Fibroblast of villous mesenchyme (primary cell): ENCODE measurements at regions not wholly inside any gene's neighbourhood (a gene's known extent, or its start where the extent isn't known, plus 50 kb on each side); places are given as distances from the start of the nearest gene placed in this dataset.
"Not testable (repeated sequence)": the region's sequence is repeated elsewhere in the genome, so short reads cannot be mapped to it uniquely, and the experiment has no call there.

Experiments used
- DNase-seq: peaks from one replicate; pipeline ENCODE4 v3.0.0-alpha.2; 2010; ENCODE audit warnings: low read depth
- H3K4me3 ChIP-seq: 2 replicates; pipeline ENCODE4 v1.5.1; 2011; ENCODE audit warnings: low read depth, mild to moderate bottlenecking, low read length
- TF ChIP-seq, protein P1 (sequence below): IDR thresholded peaks from 2 replicates; pipeline ENCODE4 v1.5.1; 2012; ENCODE audit warnings: low read depth, mild to moderate bottlenecking, low read length; ENCODE audit not compliant: insufficient read depth

DNA sequence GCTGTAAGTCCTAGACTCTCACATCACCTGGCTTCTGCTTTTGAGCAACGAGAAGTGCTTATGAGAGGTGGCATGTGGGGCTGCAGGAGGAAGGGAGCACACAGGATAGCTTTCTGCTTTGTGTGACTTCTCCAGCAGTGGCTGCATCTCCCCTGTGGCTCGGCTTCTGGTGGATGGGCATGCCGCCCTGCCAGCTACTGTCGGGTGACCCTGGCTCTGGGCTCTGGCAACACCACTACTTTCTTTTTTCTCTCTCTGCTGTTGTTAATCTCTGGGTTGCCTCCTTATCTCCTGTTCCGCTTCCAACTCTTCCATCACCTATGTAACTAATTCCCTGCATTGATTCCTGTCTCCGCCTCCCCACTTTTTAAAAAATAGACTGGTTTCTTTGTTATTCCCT is 209.1 kb upstream of the DAAM1 start:
- TF ChIP-seq, protein P1, sequence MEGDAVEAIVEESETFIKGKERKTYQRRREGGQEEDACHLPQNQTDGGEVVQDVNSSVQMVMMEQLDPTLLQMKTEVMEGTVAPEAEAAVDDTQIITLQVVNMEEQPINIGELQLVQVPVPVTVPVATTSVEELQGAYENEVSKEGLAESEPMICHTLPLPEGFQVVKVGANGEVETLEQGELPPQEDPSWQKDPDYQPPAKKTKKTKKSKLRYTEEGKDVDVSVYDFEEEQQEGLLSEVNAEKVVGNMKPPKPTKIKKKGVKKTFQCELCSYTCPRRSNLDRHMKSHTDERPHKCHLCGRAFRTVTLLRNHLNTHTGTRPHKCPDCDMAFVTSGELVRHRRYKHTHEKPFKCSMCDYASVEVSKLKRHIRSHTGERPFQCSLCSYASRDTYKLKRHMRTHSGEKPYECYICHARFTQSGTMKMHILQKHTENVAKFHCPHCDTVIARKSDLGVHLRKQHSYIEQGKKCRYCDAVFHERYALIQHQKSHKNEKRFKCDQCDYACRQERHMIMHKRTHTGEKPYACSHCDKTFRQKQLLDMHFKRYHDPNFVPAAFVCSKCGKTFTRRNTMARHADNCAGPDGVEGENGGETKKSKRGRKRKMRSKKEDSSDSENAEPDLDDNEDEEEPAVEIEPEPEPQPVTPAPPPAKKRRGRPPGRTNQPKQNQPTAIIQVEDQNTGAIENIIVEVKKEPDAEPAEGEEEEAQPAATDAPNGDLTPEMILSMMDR = no peak
- DNase-seq = no peak
- H3K4me3 ChIP-seq = no peak overlapping the region

DNA sequence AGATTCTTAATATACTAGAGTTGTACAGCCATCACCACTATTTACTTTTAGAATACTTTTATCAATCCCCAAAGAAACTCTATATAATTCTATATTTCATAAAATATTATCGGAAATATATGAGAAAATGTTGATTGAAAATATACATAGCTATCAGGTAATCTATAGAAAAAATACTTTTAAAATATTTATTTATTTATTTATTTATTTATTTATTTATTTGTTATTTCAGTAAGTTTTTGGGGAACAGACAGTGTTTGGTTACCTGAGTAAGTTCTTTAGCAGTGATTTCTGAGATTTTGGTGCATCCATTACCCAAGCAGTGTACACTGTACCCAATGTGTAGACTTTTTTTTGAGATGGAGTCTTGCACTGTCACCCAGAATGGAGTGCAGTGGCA is 206.6 kb upstream of the DAAM1 start:
- no peak overlapping the region for H3K4me3 ChIP-seq
- TF ChIP-seq, protein P1 = no peak
- no peak for DNase-seq

DNA sequence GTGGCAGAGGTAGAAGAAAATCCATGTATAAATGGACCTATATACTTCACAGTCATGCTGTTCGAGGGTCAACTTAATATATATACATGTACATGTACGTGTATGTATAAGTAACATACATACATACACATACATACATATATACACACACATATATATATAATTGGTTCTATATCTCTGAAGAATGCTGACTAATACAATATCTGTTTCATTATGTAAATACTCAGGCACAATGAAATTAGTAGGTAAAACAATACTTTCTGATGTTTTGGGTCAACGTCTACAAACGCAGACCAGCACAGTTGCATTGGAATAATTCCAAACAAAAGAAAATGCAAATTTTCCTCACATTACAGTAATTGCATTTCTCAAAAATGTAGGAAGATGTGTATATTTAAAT is 202.7 kb upstream of the DAAM1 start:
- TF ChIP-seq, protein P1 = no peak
- DNase-seq = no peak
- no peak overlapping the region for H3K4me3 ChIP-seq

DNA sequence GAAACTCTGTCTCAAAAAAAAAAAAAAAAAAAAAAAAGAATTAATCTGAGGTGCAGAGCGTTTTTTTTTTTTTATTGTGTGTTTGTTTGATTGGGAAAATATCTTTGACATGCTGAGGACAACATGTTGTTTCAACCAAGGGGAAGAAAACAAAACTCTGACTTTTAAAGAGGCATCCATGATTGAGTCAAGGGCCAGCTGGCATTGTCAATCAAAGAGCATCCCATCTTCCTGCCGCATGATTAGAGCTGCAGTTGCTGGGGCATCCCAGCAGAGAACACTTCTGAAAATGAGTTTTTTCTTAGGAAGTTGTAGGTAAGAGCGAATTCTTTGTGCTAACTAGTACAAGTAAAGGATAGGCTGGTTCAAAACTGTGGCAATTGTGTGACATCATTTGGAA is 200.9 kb upstream of the DAAM1 start:
- no peak overlapping the region for H3K4me3 ChIP-seq
- no peak for DNase-seq
- TF ChIP-seq, protein P1 = no peak

DNA sequence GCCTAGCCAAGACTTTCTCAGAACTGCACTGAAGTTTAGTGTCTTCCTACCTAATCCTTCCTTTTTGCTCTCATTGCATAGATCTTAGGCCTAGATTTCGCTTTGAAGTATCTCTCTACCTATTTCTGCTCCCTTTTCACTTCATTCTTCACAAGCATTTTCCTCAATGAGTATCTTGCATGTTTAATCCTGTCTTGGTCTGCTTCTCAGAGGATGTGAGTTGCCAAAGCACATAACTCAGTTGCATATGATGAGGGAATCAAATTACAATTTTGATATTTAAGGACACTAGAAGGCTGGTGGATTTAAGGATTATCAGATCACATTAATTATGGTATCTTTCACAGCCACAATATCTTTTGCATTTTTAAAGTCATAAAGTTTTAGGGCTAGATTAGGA is 195.5 kb upstream of the DAAM1 start:
- TF ChIP-seq, protein P1 = no peak
- no peak overlapping the region for H3K4me3 ChIP-seq
- no peak for DNase-seq

DNA sequence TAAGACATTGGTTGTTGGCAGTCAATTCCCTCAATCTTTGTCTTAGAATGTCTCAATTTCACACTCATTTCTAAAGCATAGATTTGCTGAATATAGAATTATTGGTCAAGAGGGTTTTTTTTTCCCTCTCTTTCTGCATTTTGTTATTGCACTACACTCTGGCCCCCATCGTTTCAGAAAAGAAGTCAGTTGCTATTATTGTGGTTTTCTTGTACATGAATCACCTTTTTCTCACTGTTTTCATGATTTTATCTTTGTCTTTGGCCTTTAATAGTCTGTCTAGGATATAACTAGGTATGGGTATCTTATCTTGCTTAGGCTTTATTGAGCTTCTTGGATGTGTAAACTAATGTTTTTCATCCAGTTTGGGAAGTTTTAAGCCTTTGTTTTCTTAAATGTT is 194.3 kb upstream of the DAAM1 start:
- DNase-seq = no peak
- TF ChIP-seq, protein P1 = no peak
- H3K4me3 ChIP-seq = no peak overlapping the region

DNA sequence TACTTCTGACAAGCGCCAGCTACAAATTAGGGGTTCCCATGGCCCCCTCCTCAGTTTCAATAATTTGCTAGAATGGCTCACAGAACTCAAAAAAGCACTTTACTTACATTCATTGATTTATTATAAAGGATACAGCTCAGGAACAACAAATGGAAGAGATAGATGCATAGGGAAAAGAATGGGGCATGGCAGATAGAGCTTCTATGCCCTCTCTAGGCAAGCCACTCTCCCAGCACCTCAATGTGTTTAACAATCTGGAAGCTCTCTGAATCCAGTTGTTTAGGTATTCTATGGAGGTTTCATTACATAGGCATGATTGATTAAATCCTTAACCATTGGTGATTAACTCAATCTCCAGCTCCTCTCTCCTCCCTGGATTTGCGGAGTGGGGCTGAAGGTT is 184.5 kb upstream of the DAAM1 start:
- DNase-seq = peak; percentile 21
- TF ChIP-seq, protein P1 = peak; percentile 47
- H3K4me3 ChIP-seq = no peak overlapping the region

DNA sequence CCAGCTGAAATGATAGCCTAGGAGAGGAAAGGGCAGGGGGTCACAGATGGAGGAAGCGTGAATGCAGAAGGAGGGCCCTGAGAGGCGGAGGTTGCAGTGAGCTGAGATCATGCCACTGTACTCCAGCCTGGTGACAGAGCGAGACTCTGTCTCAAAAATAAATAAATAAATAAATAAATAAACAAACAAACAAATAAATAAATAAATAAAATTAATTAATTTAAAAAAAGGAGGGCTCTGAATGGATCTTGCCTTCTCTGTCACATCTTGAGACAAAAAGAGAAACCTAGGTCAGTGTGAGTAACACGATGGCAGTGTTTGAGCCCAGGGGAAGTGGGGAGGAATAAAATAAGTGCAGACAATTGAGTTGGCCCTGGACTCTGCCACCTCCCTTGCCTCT is 182.3 kb upstream of the DAAM1 start:
- H3K4me3 ChIP-seq, DNase-seq: not testable (repeated sequence)
